Glutamatergic neuron (in vitro differentiated cells): ENCODE measurements at regions not wholly inside any gene's neighbourhood (a gene's known extent, or its start where the extent isn't known, plus 50 kb on each side); places are given as distances from the start of the nearest gene placed in this dataset.

ENCODE experiments used
- DNase-seq: peaks from one replicate; pipeline ENCODE4 v3.0.0; 2022
- H3K27ac Mint-ChIP-seq: one replicate; pipeline ENCODE4 v1.8.0; 2020; ENCODE audit warnings: mild to moderate bottlenecking, mixed read lengths, inconsistent platforms; ENCODE audit not compliant: unreplicated experiment
- H3K27me3 Mint-ChIP-seq: one replicate; pipeline ENCODE4 v1.8.0; 2020; ENCODE audit warnings: mild to moderate bottlenecking, moderate library complexity, mixed read lengths, inconsistent platforms; ENCODE audit not compliant: unreplicated experiment
- H3K36me3 Mint-ChIP-seq: one replicate; pipeline ENCODE4 v1.8.0; 2020; ENCODE audit warnings: mild to moderate bottlenecking, mixed read lengths, inconsistent platforms; ENCODE audit not compliant: unreplicated experiment
- H3K4me1 Mint-ChIP-seq: one replicate; pipeline ENCODE4 v1.8.0; 2020; ENCODE audit warnings: mild to moderate bottlenecking, low read depth, mixed read lengths, inconsistent platforms; ENCODE audit not compliant: unreplicated experiment
- H3K4me3 Mint-ChIP-seq: one replicate; pipeline ENCODE4 v1.8.0; 2020; ENCODE audit warnings: mild to moderate bottlenecking, mixed read lengths, inconsistent platforms; ENCODE audit not compliant: unreplicated experiment
- H3K9me3 Mint-ChIP-seq: one replicate; pipeline ENCODE4 v1.8.0; 2020; ENCODE audit warnings: mild to moderate bottlenecking, moderate library complexity, mixed read lengths, inconsistent platforms; ENCODE audit not compliant: unreplicated experiment
- CTCF ChIP-seq: fragments of 200-600 bp; sonication (generic); IDR thresholded peaks from one replicate; pipeline ENCODE4 v1.5.0; 2021; ENCODE audit not compliant: partially characterized antibody, unreplicated experiment

- no peak for DNase-seq
- H3K4me3 Mint-ChIP-seq, result peak overlapping the region; percentile 8
- peaks cover 1% of the 10 kb centered on the region for H3K9me3 Mint-ChIP-seq
- H3K27me3 Mint-ChIP-seq, result peaks cover 2% of the 10 kb centered on the region
- no peaks in the 10 kb centered on the region for H3K36me3 Mint-ChIP-seq
- no peak for TF ChIP-seq CTCF
- H3K27ac Mint-ChIP-seq, result peak overlapping the region; percentile 94
- H3K4me1 Mint-ChIP-seq, result peaks cover 21% of the 10 kb centered on the region
Measured at GRCh38 chr10:63889803-63890202, 368.6 kb downstream of the REEP3 start.

GRCh38 chr10:63896992-63897391, 375.8 kb downstream of the REEP3 start:
- Mint-ChIP-seq H3K4me3 (no peak overlapping the region), H3K4me1 (peaks cover 11% of the 10 kb centered on the region), H3K27me3 (no peaks in the 10 kb centered on the region), H3K27ac (no peak overlapping the region), H3K36me3 (no peaks in the 10 kb centered on the region), H3K9me3 (no peaks in the 10 kb centered on the region)
- TF ChIP-seq CTCF, result no peak
- no peak for DNase-seq

- Mint-ChIP-seq H3K27me3 (peaks cover 2% of the 10 kb centered on the region), H3K27ac (no peak overlapping the region), H3K4me3 (no peak overlapping the region), H3K9me3 (no peaks in the 10 kb centered on the region), H3K36me3 (peaks cover 4% of the 10 kb centered on the region), H3K4me1 (peaks cover 11% of the 10 kb centered on the region)
- no peak for DNase-seq
- no peak for TF ChIP-seq CTCF
Measured at GRCh38 chr10:63899673-63900300, 378.6 kb downstream of the REEP3 start.

GRCh38 chr10:63901228-63901627, 380.0 kb downstream of the REEP3 start:
- peaks cover 8% of the 10 kb centered on the region for H3K4me1 Mint-ChIP-seq
- no peak for DNase-seq
- H3K4me3 Mint-ChIP-seq, result no peak overlapping the region
- no peak overlapping the region for H3K27ac Mint-ChIP-seq
- H3K9me3 Mint-ChIP-seq, result peaks cover 1% of the 10 kb centered on the region
- peaks cover 9% of the 10 kb centered on the region for H3K36me3 Mint-ChIP-seq
- peaks cover 2% of the 10 kb centered on the region for H3K27me3 Mint-ChIP-seq
- peak; percentile 34 for TF ChIP-seq CTCF

GRCh38 chr10:63901881-63902280, 380.7 kb downstream of the REEP3 start:
- Mint-ChIP-seq H3K36me3 (peaks cover 9% of the 10 kb centered on the region), H3K27ac (no peak overlapping the region), H3K9me3 (peaks cover 1% of the 10 kb centered on the region), H3K4me3 (no peak overlapping the region), H3K4me1 (peaks cover 8% of the 10 kb centered on the region), H3K27me3 (peaks cover 2% of the 10 kb centered on the region)
- no peak for DNase-seq
- no peak for TF ChIP-seq CTCF
